Hematopoietic multipotent progenitor cell treated with erythropoietin and hydrocortisone succinate and interleukin-3 and kit ligand, for 8 days (in vitro differentiated cells): ENCODE measurements at regions not wholly inside any gene's neighbourhood (a gene's known extent, or its start where the extent isn't known, plus 50 kb on each side); places are given as distances from the start of the nearest gene placed in this dataset.

ENCODE experiments used
- DNase-seq: peaks from one replicate; pipeline ENCODE4 v3.0.0-alpha.2; 2015

GRCh38 chr9:116102596-116102995, 51.0 kb upstream of the PAPPA start:
- no peak for DNase-seq
